RCC 7860 (cell line): ENCODE measurements at regions not wholly inside any gene's neighbourhood (a gene's known extent, or its start where the extent isn't known, plus 50 kb on each side); places are given as distances from the start of the nearest gene placed in this dataset.
"Not testable (repeated sequence)": the region's sequence is repeated elsewhere in the genome, so short reads cannot be mapped to it uniquely, and the experiment has no call there.

Source experiments
- DNase-seq: peaks from one replicate; pipeline ENCODE4 v3.0.0-alpha.2; 2015; ENCODE audit warnings: low spot score
- FAIRE-seq: peaks from 2 replicates; lab custom pipeline; 2012; peaks lifted over from hg19 to GRCh38; lab: Jason Lieb, UNC

DNA sequence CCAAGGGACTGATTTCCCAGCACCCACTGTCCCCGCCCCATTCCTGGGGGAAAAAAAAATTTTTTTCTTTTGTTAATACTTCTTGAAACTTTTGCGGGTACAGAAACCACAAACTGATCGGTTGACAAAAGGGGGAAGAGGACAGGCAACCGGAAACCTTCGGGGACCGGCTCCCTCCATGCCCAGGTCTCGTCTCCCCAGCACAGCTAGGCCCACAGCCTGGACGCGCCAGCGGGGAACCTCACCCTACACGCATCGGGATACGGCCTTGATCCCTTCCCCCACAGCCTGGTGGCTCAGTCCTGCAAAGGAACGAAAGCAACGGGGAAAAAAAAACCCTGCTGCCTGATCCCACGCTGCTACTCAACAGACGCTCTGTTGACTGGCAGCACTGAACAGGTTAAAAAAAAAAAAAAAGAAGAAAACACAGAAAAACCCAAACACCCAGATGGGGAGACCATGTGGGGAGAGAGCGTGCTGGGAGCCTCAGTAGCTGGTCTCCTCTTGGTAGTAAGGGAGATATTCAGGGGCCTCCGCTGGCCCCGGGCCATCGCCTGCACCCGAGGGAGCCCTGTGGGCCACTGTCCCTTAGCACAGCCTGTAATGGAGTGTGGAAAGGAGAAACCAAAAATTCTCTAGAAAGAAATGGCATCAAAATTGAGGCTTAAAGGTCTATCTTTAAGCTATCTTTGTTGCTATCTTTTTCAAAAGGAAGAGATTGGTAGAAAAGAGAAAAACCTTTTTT is 185.7 kb downstream of the POTEC start:
- DNase-seq, FAIRE-seq: not testable (repeated sequence)

DNA sequence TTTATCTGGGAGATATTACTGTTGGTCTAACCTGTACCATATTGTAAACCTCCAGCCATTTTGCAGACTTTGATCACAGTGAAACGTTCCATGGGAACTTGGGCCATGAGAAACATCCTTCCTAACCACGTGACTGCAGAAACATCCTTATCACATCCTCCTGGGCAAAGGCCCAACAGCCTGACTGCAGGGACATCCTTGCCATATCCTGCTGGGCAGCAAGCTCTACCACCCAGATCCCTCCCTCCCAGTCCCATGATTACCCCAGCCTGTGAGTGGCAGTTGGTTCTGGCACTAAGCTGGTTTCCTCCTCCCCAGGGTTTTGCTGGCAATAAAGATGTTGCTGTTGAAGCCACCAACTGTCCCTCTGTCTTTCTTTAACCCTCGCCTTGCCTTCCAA is 201.2 kb downstream of the POTEC start:
- not testable (repeated sequence) for DNase-seq, FAIRE-seq

DNA sequence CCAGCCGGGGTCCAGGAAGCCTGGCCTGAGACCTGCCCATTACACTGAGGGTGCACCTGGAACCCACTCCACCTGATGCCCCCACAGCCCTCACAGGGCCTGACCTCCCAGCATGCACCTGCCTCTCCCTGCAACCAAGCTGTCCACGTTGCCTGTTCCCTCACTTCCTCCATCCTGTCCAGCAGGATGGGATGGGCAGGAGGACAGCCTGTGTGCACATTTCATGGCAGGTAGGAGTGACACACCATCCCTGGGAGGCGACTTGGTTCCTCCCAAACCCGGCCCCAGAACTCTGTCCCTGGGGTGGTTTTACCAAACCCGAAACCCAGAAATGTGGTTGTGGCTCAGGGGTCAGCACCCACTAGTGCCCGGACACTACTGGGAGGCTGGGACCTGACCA is 203.8 kb upstream of the ZNF519 start:
- not testable (repeated sequence) for FAIRE-seq, DNase-seq

DNA sequence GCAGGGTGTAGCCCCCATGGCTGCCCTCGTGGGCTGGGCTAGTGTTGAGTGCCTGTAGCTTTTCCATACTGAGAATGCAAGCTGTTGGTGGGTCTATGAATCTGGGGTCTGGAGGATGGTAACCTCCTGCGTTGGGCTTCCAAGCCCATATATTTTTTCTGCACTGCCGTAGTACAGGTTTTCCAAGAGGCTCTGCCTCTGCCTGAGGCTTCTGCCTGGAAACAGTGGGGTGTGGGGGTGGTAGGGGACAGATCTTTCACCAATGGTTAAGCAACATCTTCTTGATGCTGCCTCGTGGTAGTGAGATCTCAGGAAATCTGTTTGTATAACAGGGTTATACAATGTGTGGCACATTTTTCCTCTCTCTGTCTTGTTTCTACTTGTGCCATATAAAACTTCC is 189.0 kb upstream of the ZNF519 start:
- not testable (repeated sequence) for FAIRE-seq, DNase-seq

DNA sequence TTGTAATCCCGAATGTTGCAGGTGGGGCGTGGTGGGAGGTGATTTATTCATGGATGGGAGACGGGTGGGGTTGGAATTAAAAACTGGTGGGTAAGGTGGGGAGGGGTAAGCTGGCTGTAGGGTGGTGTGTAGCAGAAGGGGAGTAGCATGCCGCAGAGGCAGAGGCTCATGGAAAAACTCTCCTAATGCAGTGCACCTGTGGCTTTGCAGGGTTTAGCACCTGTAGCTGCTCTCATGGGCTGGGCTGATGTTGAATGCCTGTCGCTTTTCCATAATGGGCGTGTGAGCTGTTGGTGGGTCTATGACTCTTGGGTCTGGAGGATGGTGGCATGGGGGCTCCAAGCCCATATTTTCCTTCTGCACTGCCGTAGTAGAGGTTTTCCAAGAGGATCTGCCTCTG is 169.0 kb upstream of the ZNF519 start:
- not testable (repeated sequence) for FAIRE-seq, DNase-seq

DNA sequence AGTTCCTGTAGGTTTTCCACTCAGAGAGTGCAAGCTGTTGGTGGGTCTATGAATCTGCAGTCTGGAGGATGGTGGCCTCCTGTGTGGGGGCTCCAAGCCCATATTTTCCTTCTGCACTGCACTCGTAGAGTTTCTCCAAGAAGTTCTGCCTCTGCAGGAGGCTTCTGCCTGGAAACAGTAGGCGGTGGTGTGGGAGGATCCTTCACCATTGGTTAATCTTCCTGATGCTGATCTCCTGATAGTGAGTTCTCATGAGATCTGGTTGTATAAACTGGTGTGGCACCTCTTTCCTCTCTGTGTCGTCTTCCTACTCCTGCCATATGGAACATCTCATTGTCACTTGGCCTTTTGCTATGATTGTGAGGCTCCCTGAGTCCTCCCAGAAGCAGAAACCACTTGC is 162.8 kb upstream of the ZNF519 start:
- FAIRE-seq, DNase-seq: not testable (repeated sequence)

DNA sequence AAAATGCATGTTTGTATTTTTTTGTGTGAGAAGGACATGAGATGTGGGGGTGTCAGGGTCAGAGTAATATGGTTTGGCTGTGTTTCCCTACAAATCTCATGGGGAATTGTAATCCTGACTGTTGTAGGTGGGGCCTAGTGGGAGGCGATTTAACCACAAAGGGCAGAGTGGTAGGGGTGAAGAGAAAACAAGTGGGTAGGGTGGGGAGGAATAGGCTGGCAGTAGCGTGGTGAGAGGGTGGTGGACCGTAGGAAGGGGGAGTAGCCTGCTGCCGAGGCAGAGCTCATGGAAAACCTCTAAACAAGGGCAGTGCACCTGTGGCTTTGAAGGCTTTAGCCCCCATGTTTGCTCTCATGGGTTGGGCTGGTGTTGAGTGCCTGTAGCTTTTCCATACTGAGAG is 152.8 kb upstream of the ZNF519 start:
- FAIRE-seq = no peak

DNA sequence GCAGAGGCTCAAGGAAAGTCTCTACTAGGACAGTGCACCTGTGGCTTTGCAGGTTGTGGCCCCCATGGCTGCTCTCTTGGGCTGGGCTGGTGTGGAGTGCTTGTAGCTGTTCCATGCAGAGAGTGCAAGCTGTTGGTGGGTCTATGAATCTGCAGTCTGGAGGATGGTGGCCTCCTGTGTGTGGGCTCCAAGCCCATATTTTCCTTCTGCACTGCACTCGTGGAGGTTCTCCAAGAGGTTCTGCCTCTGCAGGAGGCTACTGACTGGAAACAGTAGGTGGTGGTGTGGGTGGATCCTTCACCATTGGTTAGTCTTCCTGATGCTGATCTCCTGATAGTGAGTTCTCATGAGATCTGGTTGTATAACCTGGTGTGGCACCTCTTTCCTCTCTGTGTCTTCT is 143.2 kb upstream of the ZNF519 start:
- not testable (repeated sequence) for FAIRE-seq, DNase-seq

More for the DNA sequence above, 152.8 kb upstream of the ZNF519 start:
- DNase-seq = no peak

DNA sequence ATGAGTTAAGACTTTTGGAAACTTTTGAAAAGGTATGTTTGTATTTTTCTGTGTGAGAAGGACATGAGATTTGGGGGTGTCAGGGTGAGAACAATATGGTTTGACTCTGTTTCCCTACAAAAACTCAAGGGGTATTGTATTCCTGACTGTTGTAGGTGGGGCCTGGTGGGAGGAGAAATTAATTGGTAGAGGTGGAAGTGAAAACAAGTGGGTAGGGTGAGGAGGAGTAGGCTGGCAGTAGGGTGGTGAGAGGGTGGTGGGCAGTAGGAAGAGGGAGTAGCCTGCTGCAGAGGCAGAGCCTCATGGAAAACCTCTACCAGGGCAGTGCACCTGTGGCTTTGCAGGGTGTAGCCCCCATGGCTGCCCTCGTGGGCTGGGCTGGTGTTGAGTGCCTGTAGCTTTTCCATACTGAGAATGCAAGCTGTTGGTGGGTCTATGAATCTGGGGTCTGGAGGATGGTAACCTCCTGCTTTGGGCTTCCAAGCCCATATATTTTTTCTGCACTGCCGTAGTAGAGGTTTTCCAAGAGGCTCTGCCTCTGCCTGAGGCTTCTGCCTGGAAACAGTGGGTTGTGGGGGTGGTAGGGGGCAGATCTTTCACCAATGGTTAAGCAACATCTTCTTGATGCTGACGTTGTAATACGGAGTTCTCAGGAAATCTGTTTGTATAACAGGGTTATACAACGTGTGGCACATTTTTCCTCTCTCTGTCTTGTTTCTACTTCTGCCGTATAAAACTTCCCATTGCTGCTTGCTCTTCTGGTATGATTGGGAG is 133.6 kb upstream of the ZNF519 start:
- FAIRE-seq = not testable (repeated sequence)

DNA sequence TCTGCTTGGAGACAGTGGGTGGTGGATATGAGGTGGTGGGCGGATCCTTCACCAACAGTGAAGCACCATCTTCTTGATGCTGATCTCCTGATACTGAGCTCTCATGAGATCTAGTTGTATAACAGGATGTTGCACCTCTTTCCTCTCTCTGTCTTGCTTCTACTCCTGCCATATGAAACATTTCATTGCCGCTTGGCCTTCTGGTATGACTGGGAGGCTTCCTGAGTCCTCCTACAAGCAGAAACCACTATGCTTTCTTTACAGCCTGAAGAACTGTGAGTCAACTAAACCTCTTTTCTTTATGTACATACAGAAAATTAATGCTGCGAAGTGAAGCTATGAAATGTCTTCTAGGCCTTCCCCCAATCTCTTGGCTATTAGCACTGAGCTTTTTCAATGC is 130.6 kb upstream of the ZNF519 start:
- not testable (repeated sequence) for FAIRE-seq, DNase-seq

More for the DNA sequence above, 133.6 kb upstream of the ZNF519 start:
- not testable (repeated sequence) for DNase-seq

DNA sequence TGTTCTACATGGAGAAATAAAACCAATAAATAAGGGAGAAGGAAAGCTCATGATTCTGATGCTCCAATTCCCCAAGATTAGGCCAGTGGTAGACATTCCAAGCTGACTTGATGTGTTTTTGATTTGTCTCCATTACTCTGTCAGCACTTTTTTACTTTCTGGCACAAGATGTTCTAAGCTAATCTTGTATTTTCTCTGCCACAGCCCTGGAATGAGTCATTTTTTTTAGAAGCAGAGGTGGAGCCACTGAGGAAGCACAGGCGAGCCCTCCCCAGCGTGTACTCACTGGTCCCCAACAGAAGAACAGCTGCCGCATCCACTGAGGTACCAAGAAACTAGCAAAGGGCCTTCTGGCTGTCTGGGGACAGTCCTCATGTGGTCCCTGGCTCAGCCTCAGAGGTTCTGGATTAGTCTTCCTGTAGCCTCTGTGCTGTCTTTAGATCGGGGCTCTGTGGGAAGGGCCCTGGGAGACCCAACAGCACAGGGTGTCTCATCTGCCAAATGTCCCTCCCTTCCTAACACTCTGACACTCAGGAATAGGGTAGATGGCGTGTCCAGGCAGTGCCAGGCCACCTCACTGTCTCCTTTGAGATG is 117.9 kb upstream of the ZNF519 start:
- DNase-seq, FAIRE-seq: not testable (repeated sequence)

DNA sequence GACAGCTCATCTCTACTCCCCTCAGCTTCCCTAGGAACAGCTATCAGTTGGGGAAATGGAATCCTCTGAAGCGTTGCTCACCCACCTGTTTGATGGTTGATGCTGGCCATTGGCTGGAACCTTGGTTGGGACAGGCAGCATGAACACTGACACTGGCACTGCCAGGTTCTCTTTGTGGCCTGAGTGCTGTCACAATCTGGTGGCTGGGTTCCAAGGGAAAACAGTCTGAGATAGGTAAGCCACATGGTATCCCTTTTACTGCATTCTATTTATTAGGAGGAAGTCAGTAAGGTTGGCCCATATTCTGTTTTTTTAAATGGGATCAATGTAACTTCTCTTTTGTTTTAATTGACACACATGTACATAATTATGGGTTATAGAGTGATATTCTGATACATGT is 107.0 kb upstream of the ZNF519 start:
- FAIRE-seq, DNase-seq: not testable (repeated sequence)

DNA sequence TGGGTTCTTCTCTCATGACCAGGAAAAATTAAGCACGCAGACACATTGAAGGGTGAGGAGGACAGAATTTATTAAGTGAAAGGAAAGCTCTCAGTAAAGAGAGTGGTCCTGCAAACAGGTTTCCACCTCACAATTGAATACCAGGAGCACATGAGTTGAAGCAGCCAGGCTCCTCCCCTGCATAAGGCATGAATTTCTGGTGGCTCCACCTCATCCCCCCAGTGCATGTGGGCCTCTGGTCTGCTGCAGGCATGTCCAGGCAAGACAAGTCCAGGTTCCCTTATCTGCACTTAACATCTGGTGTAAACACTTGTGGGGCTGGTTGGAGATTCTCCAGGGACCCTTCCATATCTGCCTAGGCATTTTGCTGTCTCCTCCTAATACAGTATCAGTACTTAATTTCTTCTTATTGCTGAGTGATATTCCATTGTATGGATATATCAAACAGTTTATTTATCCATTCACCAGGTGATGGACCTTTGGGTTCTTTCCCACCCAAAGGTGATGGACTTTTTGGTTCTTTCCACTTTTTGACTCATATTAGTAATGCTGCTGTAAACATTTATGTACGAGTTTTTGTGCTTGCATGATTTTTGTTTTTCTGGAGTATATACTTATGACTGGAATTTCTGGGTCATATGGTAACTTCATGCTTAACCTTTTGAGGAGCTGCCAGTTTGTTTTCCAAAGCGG is 104.3 kb upstream of the ZNF519 start:
- DNase-seq, FAIRE-seq: not testable (repeated sequence)

DNA sequence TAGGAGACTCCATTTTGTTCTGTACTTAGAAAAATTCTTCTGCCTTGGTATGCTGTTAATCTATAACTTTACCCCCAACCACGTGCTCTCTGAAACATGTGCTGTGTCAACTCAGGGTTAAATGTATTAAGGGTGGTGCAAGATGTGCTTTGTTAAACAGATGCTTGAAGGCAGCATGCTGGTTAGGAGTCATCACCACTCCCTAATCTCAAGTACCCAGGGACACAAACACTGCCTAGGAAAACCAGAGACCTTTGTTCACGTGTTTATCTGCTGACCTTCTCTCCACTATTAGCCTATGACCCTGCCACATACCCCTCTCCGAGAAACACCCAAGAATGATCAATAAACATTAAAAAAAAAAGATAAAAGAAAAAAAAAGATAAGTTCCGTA is 93.0 kb upstream of the ZNF519 start:
- DNase-seq, FAIRE-seq: not testable (repeated sequence)

DNA sequence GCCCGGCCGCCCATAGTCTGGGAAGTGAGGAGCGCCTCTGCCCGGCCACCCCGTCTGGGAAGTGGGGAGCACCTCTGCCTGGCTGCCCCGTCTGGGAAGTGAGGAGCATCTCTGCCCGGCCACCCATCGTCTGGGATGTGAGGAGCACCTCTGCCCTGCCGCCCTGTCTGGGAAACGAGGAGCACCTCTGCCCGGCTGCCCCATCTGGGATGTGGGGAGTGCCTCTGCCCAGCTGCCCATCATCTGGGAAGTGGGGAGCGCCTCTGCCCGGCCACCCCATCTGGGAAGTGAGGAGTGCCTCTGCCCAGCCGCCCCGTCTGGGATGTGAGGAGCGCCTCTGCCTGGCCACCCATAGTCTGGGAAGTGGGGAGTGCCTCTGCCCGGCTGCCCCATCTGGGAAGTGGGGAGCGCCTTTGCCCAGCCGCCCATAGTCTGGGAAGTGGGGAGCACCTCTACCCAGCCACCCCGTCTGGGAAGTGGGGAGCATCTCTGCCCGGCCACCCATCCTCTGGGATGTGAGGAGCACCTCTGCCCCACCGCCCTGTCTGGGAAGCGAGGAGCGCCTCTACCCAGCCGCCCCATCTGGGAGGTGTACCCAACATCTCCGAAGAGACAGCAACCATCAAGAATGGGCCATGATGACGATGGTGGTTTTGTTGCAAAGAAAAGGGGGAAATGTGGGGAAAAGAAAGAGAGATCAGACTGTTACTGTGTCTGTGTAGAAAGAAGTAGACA is 92.5 kb upstream of the ZNF519 start:
- not testable (repeated sequence) for DNase-seq, FAIRE-seq

DNA sequence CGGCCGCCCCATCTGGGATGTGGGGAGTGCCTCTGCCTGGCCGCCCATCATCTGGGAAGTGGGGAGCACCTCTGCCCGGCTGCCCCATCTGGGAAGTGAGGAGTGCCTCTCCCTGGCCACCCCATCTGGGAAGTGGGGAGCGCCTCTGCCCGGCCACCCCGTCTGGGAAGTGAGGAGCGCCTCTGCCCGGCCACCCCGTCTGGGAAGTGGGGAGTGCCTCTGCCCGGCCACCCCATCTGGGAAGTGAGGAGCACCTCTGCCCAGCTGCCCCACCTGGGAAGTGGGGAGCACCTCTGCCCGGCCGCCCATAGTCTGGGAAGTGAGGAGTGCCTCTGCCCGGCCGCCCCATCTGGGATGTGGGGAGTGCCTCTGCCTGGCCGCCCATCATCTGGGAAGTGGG is 91.7 kb upstream of the ZNF519 start:
- FAIRE-seq, DNase-seq: not testable (repeated sequence)

DNA sequence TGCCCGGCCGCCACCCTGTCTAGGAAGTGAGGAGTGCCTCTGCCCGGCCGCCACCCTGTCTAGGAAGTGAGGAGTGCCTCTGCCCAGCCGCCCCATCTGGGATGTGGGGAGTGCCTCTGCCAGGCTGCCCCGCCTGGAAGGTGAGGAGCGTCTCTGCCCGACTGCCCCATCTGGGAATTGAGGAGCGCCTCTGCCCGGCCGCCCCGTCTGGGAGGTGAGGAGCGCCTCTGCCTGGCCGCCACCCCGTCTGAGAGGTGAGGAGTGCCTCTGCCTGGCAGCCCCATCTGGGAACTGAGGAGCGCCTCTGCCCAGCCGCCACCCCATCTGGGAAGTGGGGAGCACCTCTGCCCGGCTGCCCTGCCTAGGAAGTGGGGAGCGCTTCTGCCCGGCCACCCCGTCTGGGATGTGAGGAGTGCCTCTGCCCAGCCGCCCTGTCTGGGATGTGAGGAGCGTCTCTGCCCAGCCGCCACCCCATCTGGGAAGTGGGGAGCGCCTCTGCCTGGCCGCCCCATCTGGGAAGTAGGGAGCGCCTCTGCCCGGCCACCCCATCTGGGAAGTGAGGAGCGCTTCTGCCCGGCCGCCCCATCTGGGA is 91.1 kb upstream of the ZNF519 start:
- DNase-seq, FAIRE-seq: not testable (repeated sequence)

DNA sequence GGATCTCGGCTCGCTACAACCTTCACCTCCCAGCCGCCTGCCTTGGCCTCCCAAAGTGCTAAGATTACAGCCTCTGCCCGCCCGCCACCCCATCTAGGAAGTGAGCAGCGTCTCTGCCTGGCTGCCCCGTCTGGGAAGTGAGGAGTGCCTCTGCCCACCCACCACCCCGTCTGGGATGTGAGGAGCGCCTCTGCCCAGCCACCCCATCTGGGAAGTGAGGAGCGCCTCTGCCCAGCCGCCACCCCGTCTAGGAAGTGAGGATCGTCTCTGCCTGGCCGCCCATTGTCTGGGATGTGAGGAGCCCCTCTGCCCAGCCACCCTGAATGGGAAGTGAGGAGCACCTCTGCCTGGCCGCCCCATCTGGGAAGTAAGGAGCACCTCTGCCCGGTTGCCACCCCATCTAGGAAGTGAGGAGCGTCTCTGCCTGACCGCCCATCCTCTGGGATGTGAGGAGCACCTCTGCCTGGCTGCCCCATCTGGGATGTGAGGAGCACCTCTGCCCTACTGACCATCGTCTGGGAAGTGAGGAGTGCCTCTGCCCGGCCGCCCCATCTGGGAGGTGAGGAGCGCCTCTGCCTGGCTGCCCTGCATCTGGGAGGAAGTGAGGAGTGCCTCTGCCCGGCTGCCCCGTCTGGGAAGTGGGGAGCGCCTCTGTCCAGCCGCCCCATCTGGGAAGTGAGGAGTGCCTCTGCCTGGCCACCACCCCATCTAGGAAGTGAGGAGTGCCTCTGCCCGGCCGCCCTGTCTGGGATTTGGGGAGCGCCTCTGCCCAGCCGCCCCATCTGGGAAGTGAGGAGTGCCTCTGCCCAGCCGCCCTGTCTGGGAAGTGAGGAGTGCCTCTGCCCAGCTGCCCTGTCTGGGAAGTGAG is 90.4 kb upstream of the ZNF519 start:
- DNase-seq, FAIRE-seq: not testable (repeated sequence)

DNA sequence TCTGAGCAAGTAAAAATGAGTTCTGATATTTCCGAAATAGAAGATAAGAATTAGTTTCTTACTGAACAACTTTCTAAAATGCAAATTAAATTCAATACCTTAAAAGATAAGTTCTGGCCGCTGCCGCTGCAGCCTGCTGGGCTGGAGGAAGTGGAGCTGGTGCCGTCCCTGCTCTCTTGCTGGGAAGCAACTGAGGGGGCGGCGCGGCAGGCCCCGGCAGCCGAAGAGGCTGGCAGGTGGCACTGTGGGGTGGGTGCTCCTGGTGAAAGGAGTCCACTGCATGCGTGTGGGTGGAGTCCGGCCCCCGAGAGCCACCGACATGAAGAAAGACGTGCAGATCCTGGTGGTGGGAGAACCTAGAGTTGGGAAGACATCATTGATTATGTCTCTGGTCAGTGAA is 89.5 kb upstream of the ZNF519 start:
- DNase-seq = no peak
- FAIRE-seq = no peak
